Uterus (tissue), 2 donors: ENCODE measurements at regions not wholly inside any gene's neighbourhood (a gene's known extent, or its start where the extent isn't known, plus 50 kb on each side); places are given as distances from the start of the nearest gene placed in this dataset.

Experiments
- CTCF ChIP-seq, 4 experiments: fragments of 200-600 bp in 2 of 4; fragments of 450-650 bp in 2 of 4; sonication (generic) in 2 of 4; IDR thresholded peaks; one replicate each; pipeline ENCODE4 v1.5.1; 2016 to 2019; ENCODE audit warnings: antibody characterized with exemption in 4 of 4, mild to moderate bottlenecking in 2 of 4, moderate library complexity in 1 of 4
- POLR2A ChIP-seq, 2 donors: fragments of 450-650 bp; IDR thresholded peaks; one replicate each; pipeline ENCODE4 v1.6.1; 2016; ENCODE audit warnings: antibody characterized with exemption in 2 of 2, mild to moderate bottlenecking in 1 of 2, moderate library complexity in 1 of 2

- TF ChIP-seq CTCF (IDR thresholded peaks at IDR 0.05) (no peak), POLR2A (IDR thresholded peaks at IDR 0.05) (no peak)
These were observed 70.0 kb upstream of the UBE2E1 start for GRCh38 chr3:23735535-23736326.
